HEK293 (cell line): ENCODE measurements at regions not wholly inside any gene's neighbourhood (a gene's known extent, or its start where the extent isn't known, plus 50 kb on each side); places are given as distances from the start of the nearest gene placed in this dataset.

Experiments
- CTCF ChIP-seq: fragments of 450-650 bp; formaldehyde crosslinking; IDR thresholded peaks from 2 replicates; pipeline ENCODE4 v1.5.1; 2016; ENCODE audit warnings: missing biosample characterization, missing genetic modification characterization
- GLI2 ChIP-seq: fragments of 450-650 bp; formaldehyde crosslinking; IDR thresholded peaks from 2 replicates; pipeline ENCODE4; 2017; ENCODE audit warnings: missing biosample characterization, missing genetic modification characterization, low read depth, borderline replicate concordance
- ZEB2 ChIP-seq: fragments of 450-650 bp; formaldehyde crosslinking; IDR thresholded peaks from 2 replicates; pipeline ENCODE4 v1.5.1; 2016; ENCODE audit warnings: missing biosample characterization, missing genetic modification characterization
- ZNF132 ChIP-seq: fragments of 450-650 bp; formaldehyde crosslinking; IDR thresholded peaks from 2 replicates; pipeline ENCODE4 v1.5.1; 2017; ENCODE audit warnings: missing biosample characterization, missing genetic modification characterization, borderline replicate concordance
- ZNF274 ChIP-seq, 2 experiments: fragments of 200-500 bp in 1 of 2; fragments of 450-650 bp in 1 of 2; sonication (Bioruptor generic) in 1 of 2; formaldehyde crosslinking in 1 of 2; IDR thresholded peaks; 2 replicates each; pipeline versions ENCODE4 v1.5.1 to v1.6.1; 2014 to 2016; ENCODE audit warnings: borderline replicate concordance in 1 of 2, inconsistent platforms in 1 of 2, low read length in 1 of 2, missing biosample characterization in 1 of 2, missing genetic modification characterization in 1 of 2

- TF ChIP-seq GLI2 (tag by site-specific recombination) (no peak), CTCF (tag by site-specific recombination) (no peak), ZNF274 (IDR thresholded peaks at IDR 0.05; ENCODE audit: low read length) (no peak), ZNF274 (tag by site-specific recombination; IDR thresholded peaks at IDR 0.05; ENCODE audit: borderline replicate concordance) (no peak), ZNF132 (tag by site-specific recombination) (no peak), ZEB2 (tag by site-specific recombination) (no peak)
Measured at GRCh38 chr10:3535001-3535400, 250.0 kb downstream of the KLF6 start.
